ENCODE measurements at regions not wholly inside any gene's neighbourhood (a gene's known extent, or its start where the extent isn't known, plus 50 kb on each side); places are given as distances from the start of the nearest gene placed in this dataset.
A peak's percentile ranks its signal among the peaks of the same experiment; 100 is the strongest.
"Not testable (repeated sequence)": the region's sequence is repeated elsewhere in the genome, so short reads cannot be mapped to it uniquely, and the experiment has no call there.

DNA sequence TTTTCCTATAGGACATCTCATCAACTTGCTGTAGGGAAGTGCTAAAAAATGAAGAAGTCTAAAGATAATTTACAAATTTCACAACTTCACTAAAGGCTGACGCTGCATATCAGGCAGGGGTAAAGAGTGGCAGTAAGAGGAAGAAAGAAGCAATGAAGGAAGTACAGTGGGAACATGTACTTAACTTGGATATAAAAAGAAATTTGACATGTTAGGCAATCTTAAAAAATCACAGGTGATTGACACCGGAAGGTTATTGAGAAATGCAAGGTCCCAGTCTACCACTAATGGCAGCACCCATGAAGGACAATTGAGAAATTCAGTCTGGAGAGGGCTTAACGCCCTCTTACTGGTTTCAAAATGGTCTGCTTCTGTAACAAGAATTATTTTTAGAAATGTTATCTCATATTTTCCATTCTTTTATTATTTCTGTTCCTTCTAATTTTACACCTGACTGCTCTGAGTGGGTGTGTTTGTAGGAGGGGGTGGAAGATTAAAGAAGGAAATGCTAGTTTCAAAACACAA is 358.1 kb downstream of the KCNJ2 start:
- DNase-seq = no peak

DNA sequence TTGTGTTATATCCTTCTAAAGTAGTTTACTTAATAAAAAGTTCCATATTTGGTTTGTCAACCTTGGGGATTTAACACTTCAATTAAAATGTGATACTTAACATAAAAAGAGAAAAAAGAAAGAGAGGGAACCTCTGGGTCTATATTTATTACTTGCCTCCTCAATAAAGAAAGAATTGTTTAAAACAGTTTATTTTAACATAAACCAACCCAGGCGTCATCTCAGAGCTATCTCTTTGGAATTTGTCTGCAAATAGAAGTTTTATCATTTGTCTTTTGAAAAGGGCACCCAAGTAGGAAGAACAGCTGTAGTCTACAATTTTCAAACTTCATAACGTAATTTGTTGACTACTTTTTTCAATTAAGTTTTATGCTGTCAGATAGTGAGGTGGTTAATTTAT is 364.1 kb downstream of the KCNJ2 start:
- DNase-seq = no peak

DNA sequence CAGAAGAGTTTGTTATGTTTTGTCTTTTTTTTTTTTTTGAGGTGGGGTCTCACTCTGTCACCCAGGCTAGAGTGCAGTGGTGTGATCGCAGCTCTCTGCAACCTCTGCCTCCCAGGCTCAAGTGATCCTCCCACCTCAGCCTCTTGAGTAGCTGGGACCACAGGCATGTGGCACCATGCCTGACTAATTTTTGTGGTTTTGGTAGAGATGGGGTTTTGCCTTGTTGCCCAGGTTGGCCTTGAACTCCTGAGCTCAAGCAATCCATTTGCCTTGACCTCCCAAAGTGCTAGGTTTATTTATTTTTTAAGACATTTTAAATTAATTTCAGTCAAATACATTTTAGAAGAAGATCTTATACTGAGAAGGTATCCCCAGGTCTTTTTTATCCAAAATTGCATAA is 366.7 kb downstream of the KCNJ2 start:
- DNase-seq = no peak

DNA sequence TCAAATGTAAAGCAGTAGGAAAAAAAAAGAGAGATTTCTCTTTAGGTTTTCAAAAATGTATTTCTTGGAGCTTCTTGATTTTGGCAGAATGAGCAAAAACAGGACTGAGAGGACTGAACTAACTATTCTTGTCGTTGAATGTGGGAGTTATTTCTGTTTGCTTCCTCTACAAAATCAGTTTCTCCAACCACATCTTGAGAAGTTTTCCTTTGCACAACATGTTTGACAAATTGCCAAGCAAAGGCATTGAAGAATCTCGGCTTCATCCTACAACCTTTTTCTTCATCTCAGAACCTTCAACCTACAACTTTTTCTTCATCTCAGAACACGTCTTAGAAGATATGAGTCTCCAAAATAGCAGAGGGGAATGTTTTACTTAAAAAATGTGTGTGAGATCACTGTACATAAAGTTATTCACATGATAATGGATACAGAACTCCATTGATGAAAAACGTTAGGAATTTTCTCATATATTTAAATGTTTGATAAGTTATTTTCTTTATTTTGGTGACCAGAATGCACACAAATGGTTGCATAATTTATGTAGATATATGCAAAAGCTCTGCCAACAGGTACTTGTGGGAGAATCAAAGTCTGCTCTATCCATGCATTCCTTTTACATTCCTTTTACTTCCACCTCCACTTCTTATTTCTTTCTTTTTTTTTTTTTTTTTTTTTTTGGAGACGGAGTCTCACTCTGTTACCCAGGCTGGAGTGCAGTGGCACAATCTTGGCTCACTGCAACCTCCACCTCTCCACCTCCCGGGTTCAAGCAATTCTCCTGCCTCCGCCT is 370.0 kb downstream of the KCNJ2 start:
- no peak for DNase-seq

- DNase-seq = no peak
Measured at GRCh38 chr17:70542876-70543275, 373.5 kb downstream of the KCNJ2 start.

DNA sequence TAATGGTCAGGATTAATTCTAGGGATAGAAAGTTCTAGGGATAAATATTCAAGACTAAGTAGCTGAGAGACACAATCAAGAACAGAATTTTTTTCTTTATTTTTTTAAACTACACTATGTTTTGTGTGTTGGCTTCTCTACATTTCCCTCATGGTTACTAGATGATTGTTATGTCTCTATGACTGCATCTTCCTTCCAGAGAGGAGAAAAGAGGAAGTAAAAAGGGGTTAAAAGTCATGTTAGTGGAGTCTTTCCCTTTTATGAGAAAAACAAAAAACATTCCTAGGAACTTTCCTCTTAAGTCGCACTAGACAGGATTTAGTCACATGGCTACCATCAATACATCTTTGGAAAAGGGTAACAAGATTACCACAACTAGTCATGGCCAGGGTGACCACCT is 375.0 kb downstream of the KCNJ2 start:
- no peak for DNase-seq

DNA sequence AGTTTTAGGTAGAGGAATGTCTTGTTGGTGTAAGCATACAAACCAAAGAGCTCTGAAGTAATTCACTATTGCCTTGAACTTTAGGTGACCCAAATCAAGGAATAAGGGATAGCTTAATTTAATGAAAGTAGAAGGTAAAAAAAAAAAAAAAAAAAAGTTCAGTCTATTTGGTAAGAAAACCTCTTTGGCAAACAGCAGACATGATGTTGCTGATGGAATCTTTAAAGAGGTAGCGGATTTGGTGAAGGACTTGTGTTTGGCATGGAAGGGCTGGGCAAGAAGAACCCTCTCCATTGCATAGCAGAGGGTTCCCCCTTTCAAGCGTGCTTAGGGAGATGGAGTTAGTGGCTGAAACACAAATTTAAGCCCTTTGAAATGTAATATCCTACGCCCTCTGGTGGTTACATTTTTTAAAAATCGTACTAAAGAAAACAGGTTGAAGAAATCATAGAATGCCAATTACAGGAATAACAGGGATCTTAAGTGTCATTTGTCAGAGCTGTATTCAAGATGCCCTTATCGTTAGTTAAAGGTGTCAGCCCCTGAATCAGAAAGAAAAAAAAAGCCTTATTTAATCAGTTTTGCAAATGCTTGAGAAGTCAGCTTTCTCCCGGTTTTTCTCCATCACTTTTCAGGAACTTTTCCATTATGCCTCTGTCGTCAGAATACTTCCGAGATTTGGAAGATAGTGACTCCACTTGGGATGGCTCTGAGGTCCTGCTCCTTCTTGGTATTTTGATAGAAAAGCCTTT is 383.1 kb downstream of the KCNJ2 start:
- peak; percentile 12 for DNase-seq

DNA sequence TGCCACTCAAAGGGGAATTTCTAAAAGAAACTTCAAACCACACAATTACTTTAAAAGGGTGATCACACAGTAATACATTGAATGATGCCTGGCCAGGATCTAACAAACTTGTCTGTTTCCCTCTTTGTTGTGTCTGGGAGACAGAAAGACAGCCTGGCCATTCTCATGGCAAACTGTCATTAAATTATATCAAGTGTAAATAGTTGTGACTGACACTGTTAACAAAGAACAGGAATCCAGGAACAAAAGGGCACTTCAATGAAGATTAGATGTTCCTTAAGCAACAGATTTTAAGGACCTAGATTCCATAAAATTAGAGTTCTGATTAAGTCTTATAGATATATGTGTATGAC is 383.6 kb downstream of the KCNJ2 start:
- DNase-seq = no peak

- no peak for DNase-seq
Measured at GRCh38 chr17:70555723-70556122, 386.4 kb downstream of the KCNJ2 start.

GRCh38 chr17:70558821-70559220 is 389.5 kb downstream of the KCNJ2 start:
- no peak for DNase-seq

GRCh38 chr17:70560471-70560870 is 391.1 kb downstream of the KCNJ2 start:
- no peak for DNase-seq

DNA sequence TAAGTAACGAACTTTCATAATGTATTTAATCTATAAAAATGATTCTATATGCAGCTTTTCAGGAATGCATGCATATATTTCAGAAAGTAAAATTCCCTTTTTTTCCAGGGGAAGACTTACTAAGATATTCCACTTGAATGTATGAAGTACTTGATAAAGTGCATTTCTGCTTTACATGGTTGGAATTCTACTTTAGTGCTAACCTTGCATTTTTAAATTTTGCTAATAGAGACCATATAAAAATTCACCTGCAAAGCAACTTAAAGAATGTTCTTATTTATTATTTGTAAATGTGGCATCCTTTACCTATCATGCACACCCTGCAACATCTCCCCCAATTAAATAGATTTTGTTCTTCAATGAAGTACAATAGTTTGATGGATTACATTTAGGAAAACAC is 392.8 kb downstream of the KCNJ2 start:
- DNase-seq = no peak

- DNase-seq = peak; percentile 85
Measured at GRCh38 chr17:70563281-70563820, 394.0 kb downstream of the KCNJ2 start.

- no peak for DNase-seq
Measured at GRCh38 chr17:70564006-70564620, 394.8 kb downstream of the KCNJ2 start.

GRCh38 chr17:70569128-70569527 is 399.8 kb downstream of the KCNJ2 start:
- DNase-seq = no peak

GRCh38 chr17:70577456-70577855 is 408.1 kb downstream of the KCNJ2 start:
- no peak for DNase-seq

- DNase-seq = no peak
Measured at GRCh38 chr17:70581459-70581858, 412.1 kb downstream of the KCNJ2 start.

DNA sequence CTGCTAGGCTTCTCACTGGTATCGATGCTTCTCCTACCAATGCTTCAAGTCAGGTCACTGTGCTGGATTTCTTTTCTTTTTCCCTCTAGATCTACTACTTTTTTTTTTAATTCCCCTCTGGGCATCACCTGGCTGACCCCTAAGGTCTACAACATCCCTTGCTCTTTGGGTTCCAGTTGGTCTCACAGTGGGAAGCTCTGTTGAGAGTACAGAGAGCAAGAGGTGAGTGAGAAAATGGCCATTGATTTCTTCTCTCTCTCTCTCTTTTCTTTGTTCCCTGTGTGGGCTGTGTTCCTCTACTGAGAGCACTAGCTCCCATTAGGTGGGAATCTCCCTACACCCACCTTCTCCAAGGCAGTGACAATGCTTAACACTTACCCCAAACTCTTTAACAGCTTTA is 413.4 kb downstream of the KCNJ2 start:
- DNase-seq = peak; percentile 1

DNA sequence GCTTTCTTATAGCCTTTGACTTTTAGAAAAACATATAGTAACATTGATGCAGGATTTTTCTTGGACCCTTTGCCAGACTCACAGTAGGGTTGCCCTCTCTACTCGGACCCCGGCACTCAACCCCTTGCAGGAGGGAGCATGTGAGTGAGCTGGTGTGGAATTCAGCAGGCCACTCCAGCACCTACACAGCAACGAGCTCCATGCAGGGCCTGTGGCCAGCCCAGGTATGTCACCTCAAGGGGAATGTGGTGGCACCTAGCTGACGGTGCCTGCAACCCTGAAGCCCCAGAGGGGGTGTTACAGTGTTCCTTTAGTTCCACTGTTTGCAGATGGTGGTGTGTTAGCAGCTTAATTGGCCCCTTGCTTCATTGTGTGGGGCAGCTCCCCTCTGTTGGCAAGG is 414.9 kb downstream of the KCNJ2 start:
- DNase-seq = no peak

GRCh38 chr17:70588003-70588402 is 418.7 kb downstream of the KCNJ2 start:
- DNase-seq = no peak

DNA sequence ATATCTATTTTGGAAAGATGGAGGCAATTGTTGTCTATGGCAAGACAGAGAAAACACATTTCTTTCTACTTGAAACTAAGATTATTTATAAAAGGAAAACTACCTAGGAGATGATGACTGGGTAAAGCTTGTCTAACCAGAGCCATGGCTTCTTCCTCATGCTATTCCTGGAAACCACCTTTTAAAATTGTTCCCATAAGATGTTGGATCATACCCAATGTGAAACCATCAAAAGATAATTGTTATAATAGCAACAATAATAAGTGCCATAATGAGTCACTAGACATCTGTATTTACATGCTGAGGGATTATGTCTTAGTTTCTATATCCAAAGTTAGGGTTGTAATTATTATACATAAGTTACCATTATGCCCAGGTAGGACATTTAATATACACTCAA is 428.4 kb downstream of the KCNJ2 start:
- DNase-seq = no peak

GRCh38 chr17:70599198-70599597 is 429.9 kb downstream of the KCNJ2 start:
- DNase-seq = no peak

DNA sequence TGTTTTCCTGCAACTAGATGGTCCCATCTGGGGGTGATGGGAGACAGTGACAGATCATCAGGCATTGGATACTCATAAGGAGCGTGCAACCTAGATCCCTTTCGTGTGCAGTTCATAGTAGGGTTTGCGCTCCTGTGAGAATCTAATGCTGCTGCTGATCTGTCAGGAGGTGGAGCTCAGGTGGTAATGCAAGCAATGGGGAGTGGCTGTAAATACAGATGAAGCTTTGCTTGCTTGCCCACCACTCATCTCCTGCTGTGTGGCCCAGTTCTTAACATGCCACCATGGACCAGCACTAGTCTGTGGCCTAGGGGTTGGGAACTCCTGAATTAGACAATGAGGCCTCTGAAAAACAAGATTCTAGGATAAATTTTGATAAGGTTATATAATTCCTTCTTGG is 430.6 kb downstream of the KCNJ2 start:
- not testable (repeated sequence) for DNase-seq

- no peak for DNase-seq
Measured at GRCh38 chr17:70603226-70603625, 433.9 kb downstream of the KCNJ2 start.

All from NCI-H2227 treated with DMSO at 0.1 percent for 48 hours (cell line).